ENCODE measurements at regions not wholly inside any gene's neighbourhood (a gene's known extent, or its start where the extent isn't known, plus 50 kb on each side); places are given as distances from the start of the nearest gene placed in this dataset.

DNA sequence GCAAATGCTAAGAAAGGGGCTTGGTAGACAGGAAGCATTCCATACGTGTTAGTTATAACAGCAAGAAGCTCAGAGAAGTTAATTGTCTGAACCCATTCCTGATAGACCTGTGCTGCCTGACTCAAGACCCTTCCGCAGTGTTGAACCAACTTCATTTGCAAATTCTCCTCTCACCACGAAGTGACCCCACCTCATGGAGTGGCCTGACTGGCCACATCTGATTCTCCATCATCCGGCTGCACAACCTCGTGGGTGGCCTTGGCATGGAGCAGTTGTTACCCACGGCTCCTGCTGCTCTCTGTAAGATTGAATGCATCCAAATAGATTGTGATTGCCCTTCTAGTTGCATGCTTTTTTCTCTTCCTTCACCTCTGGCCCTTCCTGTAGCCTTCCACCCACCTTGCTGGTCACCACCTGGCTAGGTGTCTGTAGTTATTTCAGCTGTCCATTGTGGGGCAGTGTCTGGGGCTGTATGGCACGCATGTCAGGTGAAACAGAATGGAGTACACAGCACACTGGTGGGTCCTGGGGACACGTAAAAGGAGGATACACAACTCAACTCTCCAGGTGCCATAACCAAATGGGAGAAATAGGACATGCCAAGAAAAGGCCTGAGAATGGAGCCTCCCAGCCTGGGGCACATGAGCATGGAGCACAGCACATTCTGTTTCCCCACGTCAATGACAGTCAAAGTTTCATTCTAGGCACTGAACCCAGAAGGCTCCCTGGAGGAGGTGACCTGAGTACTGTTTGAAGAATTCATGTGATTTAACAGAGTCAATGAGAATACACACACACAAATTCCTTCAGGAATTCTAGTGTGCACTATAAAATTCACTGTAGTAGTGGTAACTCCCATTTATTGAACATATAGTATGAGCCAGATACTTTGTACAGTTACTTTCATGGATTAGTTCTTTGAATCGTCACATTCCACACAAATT is 70.5 kb upstream of the PTCH1 start:
- H3K36me3 Mint-ChIP-seq (ENCODE audit: low read depth): no peaks in the 10 kb centered on the region
- H3K4me3 Mint-ChIP-seq: no peak overlapping the region
- no peak overlapping the region for H3K27ac Mint-ChIP-seq

GRCh38 chr9:95586326-95586725 is 69.6 kb upstream of the PTCH1 start:
- no peak for ATAC-seq
- Mint-ChIP-seq H3K9me3 (no peaks in the 10 kb centered on the region), H3K4me1 (ENCODE audit: low read depth) (no peaks in the 10 kb centered on the region), H3K27ac (no peak overlapping the region), H3K36me3 (ENCODE audit: low read depth) (no peaks in the 10 kb centered on the region), H3K27me3 (no peaks in the 10 kb centered on the region), H3K4me3 (no peak overlapping the region)
- TF ChIP-seq, protein P1, sequence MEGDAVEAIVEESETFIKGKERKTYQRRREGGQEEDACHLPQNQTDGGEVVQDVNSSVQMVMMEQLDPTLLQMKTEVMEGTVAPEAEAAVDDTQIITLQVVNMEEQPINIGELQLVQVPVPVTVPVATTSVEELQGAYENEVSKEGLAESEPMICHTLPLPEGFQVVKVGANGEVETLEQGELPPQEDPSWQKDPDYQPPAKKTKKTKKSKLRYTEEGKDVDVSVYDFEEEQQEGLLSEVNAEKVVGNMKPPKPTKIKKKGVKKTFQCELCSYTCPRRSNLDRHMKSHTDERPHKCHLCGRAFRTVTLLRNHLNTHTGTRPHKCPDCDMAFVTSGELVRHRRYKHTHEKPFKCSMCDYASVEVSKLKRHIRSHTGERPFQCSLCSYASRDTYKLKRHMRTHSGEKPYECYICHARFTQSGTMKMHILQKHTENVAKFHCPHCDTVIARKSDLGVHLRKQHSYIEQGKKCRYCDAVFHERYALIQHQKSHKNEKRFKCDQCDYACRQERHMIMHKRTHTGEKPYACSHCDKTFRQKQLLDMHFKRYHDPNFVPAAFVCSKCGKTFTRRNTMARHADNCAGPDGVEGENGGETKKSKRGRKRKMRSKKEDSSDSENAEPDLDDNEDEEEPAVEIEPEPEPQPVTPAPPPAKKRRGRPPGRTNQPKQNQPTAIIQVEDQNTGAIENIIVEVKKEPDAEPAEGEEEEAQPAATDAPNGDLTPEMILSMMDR (IDR thresholded peaks at IDR 0.05): no peak
- intact Hi-C loops (cut with micrococcal nuclease): no loop called here
- DNase-seq: no peak
- CTCF ChIA-PET: no interaction called here
- POLR2A ChIA-PET: no interaction called here

More for the DNA sequence above, 70.5 kb upstream of the PTCH1 start:
- no peaks in the 10 kb centered on the region for H3K27me3 Mint-ChIP-seq
- intact Hi-C loops (cut with micrococcal nuclease): no loop called here
- ATAC-seq: no peak
- TF ChIP-seq, protein P1 (IDR thresholded peaks at IDR 0.05): no peak
- no peaks in the 10 kb centered on the region for H3K4me1 Mint-ChIP-seq (ENCODE audit: low read depth)
- POLR2A ChIA-PET: no interaction called here
- CTCF ChIA-PET: no interaction called here
- no peaks in the 10 kb centered on the region for H3K9me3 Mint-ChIP-seq
- DNase-seq: no peak

DNA sequence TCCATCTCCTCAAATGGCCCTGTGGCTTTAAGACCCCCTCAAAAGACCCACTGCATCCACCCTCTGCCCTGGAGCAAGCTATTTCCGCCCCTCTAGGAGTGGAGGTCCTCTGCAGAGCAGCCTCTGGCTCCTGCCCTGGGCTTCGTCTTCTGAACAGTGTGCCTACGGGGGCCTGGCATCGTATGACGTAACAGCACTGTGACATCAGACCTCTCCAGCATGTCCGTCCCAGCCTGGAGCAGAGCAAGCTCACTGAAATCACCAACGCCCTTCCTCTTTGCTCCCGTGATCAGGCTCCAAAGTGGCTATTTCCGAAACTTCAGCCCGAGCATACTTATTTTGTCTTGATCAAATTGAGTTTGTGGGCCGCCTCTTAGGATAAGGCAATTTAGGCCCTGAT is 69.1 kb upstream of the PTCH1 start:
- no peaks in the 10 kb centered on the region for H3K27me3 Mint-ChIP-seq
- no peak overlapping the region for H3K4me3 Mint-ChIP-seq
- intact Hi-C loops (cut with micrococcal nuclease): no loop called here
- H3K9me3 Mint-ChIP-seq: no peaks in the 10 kb centered on the region
- ChIA-PET CTCF (no interaction called here), POLR2A (no interaction called here)
- no peak for ATAC-seq
- TF ChIP-seq, protein P1 (IDR thresholded peaks at IDR 0.05): no peak
- no peaks in the 10 kb centered on the region for H3K36me3 Mint-ChIP-seq (ENCODE audit: low read depth)
- no peaks in the 10 kb centered on the region for H3K4me1 Mint-ChIP-seq (ENCODE audit: low read depth)
- DNase-seq: no peak
- H3K27ac Mint-ChIP-seq: no peak overlapping the region

- ChIA-PET POLR2A (no interaction called here), CTCF (no interaction called here)
- DNase-seq: no peak
- ATAC-seq: no peak
- no peaks in the 10 kb centered on the region for H3K4me1 Mint-ChIP-seq (ENCODE audit: low read depth)
- H3K36me3 Mint-ChIP-seq (ENCODE audit: low read depth): no peaks in the 10 kb centered on the region
- H3K9me3 Mint-ChIP-seq: no peaks in the 10 kb centered on the region
- H3K27ac Mint-ChIP-seq: no peak overlapping the region
- H3K27me3 Mint-ChIP-seq: no peaks in the 10 kb centered on the region
- TF ChIP-seq, protein P1 (IDR thresholded peaks at IDR 0.05): no peak
- intact Hi-C loops (cut with micrococcal nuclease): no loop called here
- no peak overlapping the region for H3K4me3 Mint-ChIP-seq
These were observed 67.4 kb upstream of the PTCH1 start for GRCh38 chr9:95584176-95584575.

DNA sequence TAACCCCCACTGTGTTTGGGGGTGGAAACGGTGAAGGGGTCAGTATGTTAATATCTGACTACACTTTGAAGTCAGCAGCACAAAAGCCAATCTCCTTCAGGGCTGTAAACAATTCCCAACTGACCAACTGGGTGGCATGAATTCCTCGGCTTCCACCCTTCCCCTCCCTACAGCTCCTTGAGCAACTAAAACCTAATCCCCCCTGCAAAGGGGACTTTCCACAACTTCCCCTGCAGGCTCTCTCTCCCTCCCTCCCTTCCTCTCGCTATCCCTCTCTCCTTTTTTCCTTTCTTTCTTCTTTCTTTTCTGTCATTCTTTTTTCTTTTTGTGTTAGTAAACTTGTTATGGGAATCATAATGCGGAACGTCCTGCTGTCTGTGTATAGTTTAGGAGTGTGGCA is 65.1 kb upstream of the PTCH1 start:
- no peak for ATAC-seq
- intact Hi-C loops (cut with micrococcal nuclease): no loop called here
- POLR2A ChIA-PET: no interaction called here

More for the DNA sequence above, 65.1 kb upstream of the PTCH1 start:
- Mint-ChIP-seq H3K27ac (no peak overlapping the region), H3K4me1 (ENCODE audit: low read depth) (no peaks in the 10 kb centered on the region), H3K4me3 (no peak overlapping the region), H3K9me3 (no peaks in the 10 kb centered on the region), H3K36me3 (ENCODE audit: low read depth) (no peaks in the 10 kb centered on the region), H3K27me3 (no peaks in the 10 kb centered on the region)
- CTCF ChIA-PET: no interaction called here
- no peak for DNase-seq
- TF ChIP-seq, protein P1 (IDR thresholded peaks at IDR 0.05): no peak
